ENCODE measurements at regions not wholly inside any gene's neighbourhood (a gene's known extent, or its start where the extent isn't known, plus 50 kb on each side); places are given as distances from the start of the nearest gene placed in this dataset.
"Not testable (repeated sequence)": the region's sequence is repeated elsewhere in the genome, so short reads cannot be mapped to it uniquely, and the experiment has no call there.

GRCh38 chr15:87563869-87564268 is 692.7 kb downstream of the NTRK3 start:
- TF ChIP-seq, protein P1, sequence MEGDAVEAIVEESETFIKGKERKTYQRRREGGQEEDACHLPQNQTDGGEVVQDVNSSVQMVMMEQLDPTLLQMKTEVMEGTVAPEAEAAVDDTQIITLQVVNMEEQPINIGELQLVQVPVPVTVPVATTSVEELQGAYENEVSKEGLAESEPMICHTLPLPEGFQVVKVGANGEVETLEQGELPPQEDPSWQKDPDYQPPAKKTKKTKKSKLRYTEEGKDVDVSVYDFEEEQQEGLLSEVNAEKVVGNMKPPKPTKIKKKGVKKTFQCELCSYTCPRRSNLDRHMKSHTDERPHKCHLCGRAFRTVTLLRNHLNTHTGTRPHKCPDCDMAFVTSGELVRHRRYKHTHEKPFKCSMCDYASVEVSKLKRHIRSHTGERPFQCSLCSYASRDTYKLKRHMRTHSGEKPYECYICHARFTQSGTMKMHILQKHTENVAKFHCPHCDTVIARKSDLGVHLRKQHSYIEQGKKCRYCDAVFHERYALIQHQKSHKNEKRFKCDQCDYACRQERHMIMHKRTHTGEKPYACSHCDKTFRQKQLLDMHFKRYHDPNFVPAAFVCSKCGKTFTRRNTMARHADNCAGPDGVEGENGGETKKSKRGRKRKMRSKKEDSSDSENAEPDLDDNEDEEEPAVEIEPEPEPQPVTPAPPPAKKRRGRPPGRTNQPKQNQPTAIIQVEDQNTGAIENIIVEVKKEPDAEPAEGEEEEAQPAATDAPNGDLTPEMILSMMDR (conservative IDR thresholded peaks at IDR 0.05; ENCODE audit: low read depth, low read length) = no peak
- no peak overlapping the region for H3K4me3 ChIP-seq (ENCODE audit: low read depth, low read length)
- DNase-seq (ENCODE audit: low read depth) = no peak

DNA sequence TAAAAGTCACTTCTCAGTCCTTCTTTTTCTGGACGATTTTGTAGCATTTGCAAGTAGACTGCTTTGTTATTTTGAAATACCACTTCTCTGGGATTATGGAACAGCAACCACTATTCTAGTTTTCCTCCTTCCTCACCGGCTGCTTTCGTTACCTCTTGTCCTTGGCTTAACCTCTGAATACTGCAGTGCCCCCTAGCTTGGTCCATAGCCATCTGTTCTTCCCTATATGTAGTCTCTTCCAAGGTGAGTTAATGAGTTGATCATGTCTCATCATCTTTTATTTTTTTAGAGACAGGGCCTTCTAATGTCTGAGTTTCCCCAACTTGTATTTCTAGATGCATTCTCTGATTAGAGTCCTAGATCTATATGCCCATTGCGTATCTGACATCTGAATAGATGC is 694.3 kb downstream of the NTRK3 start:
- no peak for DNase-seq (ENCODE audit: low read depth)
- TF ChIP-seq, protein P1 (conservative IDR thresholded peaks at IDR 0.05; ENCODE audit: low read depth, low read length) = no peak
- H3K4me3 ChIP-seq (ENCODE audit: low read depth, low read length) = no peak overlapping the region

GRCh38 chr15:87561641-87562040 is 694.9 kb downstream of the NTRK3 start:
- no peak overlapping the region for H3K4me3 ChIP-seq (ENCODE audit: low read depth, low read length)
- TF ChIP-seq, protein P1 (conservative IDR thresholded peaks at IDR 0.05; ENCODE audit: low read depth, low read length) = no peak
- no peak for DNase-seq (ENCODE audit: low read depth)

DNA sequence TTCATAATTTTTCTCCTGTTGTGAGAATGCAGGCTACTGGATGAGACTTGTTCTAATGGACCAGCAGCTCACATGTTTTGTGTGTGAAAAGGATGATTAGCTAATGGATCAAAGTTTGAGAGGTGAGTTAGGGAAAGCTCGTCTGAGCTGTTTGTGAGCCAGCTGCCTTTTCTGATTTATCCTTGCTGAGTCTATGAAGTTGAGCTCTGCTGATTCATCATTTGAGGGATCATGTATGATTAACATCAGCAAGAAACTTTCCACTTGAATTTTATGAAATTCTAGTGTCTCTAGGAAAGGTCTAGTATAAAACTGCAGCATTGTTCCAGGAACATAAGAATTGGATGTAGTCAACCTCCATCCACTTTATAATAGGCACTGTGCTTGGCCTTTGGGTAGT is 698.7 kb downstream of the NTRK3 start:
- H3K4me3 ChIP-seq (ENCODE audit: low read depth, low read length) = no peak overlapping the region
- DNase-seq (ENCODE audit: low read depth) = no peak
- TF ChIP-seq, protein P1 (conservative IDR thresholded peaks at IDR 0.05; ENCODE audit: low read depth, low read length) = no peak

DNA sequence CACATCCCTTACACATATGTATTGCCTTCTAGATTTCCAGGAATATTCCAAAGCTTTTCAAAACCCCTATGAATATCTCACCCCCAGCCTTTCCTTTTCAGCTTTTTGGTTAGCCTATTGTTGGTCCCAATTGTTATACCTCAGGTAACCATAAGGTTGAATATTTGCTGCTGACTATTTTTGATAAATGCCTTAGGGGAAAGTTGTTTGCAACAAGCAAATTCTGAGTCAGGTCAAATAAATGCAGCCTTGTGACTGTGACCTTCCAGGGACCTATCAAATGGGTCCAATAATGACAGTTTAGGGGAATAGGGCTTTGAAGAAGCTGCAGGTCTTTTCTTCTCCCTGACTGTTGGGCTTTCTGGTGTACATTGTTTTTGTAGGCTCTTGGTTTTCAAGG is 699.7 kb downstream of the NTRK3 start:
- no peak for DNase-seq (ENCODE audit: low read depth)
- H3K4me3 ChIP-seq (ENCODE audit: low read depth, low read length) = no peak overlapping the region
- TF ChIP-seq, protein P1 (conservative IDR thresholded peaks at IDR 0.05; ENCODE audit: low read depth, low read length) = no peak

DNA sequence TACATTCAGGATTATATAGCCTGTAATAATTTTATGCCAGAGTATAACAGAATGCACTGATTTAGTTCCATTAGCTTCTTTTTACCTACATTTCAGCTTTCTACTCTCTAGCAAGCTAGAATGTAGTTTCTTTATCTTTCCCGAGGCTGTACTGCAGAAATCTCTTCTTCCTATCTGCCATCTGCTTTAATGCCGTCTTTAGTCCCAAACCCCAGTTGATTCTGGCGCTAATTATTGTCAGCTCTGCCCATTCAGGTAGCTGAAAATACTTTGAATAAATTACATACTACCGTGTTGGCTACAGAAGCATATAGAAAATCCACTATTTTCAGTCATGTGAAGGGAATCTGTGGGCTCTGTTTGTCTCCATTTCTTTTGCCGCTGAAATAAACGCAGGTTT is 706.7 kb downstream of the NTRK3 start:
- no peak overlapping the region for H3K4me3 ChIP-seq (ENCODE audit: low read depth, low read length)
- DNase-seq (ENCODE audit: low read depth) = no peak
- TF ChIP-seq, protein P1 (conservative IDR thresholded peaks at IDR 0.05; ENCODE audit: low read depth, low read length) = no peak

- no peak for DNase-seq (ENCODE audit: low read depth)
- no peak overlapping the region for H3K4me3 ChIP-seq (ENCODE audit: low read depth, low read length)
- TF ChIP-seq, protein P1 (conservative IDR thresholded peaks at IDR 0.05; ENCODE audit: low read depth, low read length) = no peak
These were observed 707.2 kb downstream of the NTRK3 start for GRCh38 chr15:87549296-87549695.

GRCh38 chr15:87548590-87548989 is 707.9 kb downstream of the NTRK3 start:
- H3K4me3 ChIP-seq (ENCODE audit: low read depth, low read length); DNase-seq (ENCODE audit: low read depth): not testable (repeated sequence)
